ENCODE measurements at regions not wholly inside any gene's neighbourhood (a gene's known extent, or its start where the extent isn't known, plus 50 kb on each side); places are given as distances from the start of the nearest gene placed in this dataset.
"Not testable (repeated sequence)": the region's sequence is repeated elsewhere in the genome, so short reads cannot be mapped to it uniquely, and the experiment has no call there.

DNA sequence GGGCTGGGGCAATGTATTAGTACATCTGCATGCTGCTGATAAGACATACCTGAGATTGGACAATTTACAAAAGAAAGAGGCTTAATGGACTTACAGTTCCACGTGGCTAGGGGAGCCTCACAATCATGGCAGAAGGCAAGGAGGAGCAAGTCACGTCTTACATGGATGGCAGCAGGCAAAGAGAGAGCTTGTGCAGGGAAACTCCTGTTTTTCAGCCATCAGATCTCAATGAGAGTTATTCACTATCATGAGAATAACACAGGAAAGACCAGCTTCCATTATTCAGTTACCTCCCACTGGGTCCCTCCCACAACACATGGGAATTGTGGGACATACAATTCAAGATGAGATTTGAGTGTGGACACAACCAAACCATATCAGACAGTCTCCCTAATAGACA, 504.2 kb upstream of the FANCL start:
- TF ChIP-seq, protein P1, sequence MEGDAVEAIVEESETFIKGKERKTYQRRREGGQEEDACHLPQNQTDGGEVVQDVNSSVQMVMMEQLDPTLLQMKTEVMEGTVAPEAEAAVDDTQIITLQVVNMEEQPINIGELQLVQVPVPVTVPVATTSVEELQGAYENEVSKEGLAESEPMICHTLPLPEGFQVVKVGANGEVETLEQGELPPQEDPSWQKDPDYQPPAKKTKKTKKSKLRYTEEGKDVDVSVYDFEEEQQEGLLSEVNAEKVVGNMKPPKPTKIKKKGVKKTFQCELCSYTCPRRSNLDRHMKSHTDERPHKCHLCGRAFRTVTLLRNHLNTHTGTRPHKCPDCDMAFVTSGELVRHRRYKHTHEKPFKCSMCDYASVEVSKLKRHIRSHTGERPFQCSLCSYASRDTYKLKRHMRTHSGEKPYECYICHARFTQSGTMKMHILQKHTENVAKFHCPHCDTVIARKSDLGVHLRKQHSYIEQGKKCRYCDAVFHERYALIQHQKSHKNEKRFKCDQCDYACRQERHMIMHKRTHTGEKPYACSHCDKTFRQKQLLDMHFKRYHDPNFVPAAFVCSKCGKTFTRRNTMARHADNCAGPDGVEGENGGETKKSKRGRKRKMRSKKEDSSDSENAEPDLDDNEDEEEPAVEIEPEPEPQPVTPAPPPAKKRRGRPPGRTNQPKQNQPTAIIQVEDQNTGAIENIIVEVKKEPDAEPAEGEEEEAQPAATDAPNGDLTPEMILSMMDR (IDR thresholded peaks at IDR 0.05), result not testable (repeated sequence)
- not testable (repeated sequence) for TF ChIP-seq POLR2A, EP300 (IDR thresholded peaks at IDR 0.05)
